Brain microvascular endothelial cell (primary cell): ENCODE measurements at regions not wholly inside any gene's neighbourhood (a gene's known extent, or its start where the extent isn't known, plus 50 kb on each side); places are given as distances from the start of the nearest gene placed in this dataset.

Source experiments
- DNase-seq: peaks from one replicate; pipeline ENCODE4 v3.0.0-alpha.2; 2020
- H3K27ac ChIP-seq: fragments of 250-450 bp; sonication (Bioruptor Pico); 2 replicates; pipeline ENCODE4 v1.5.1; 2020; ENCODE audit warnings: mild to moderate bottlenecking, moderate library complexity
- H3K27me3 ChIP-seq: fragments of 250-450 bp; sonication (Bioruptor Pico); replicated peaks from 2 replicates; pipeline ENCODE4 v1.5.1; 2020; ENCODE audit warnings: mild to moderate bottlenecking
- H3K36me3 ChIP-seq: fragments of 250-450 bp; sonication (Bioruptor Pico); replicated peaks from 2 replicates; pipeline ENCODE4 v1.5.1; 2020; ENCODE audit warnings: mild to moderate bottlenecking
- H3K4me3 ChIP-seq: 2 replicates; pipeline ENCODE4 v1.5.1; 2011; ENCODE audit warnings: low read depth, mild to moderate bottlenecking, control low read depth, low read length, moderate library complexity
- CTCF ChIP-seq: IDR thresholded peaks from 2 replicates; pipeline ENCODE4 v1.5.1; 2011; ENCODE audit warnings: low read depth, mild to moderate bottlenecking, moderate library complexity, low read length, control low read depth, inconsistent platforms; ENCODE audit errors: missing control alignments
- in situ Hi-C: cut with HindIII; loops from 2 replicates; pipeline ENCODE4 v1.10.0; 2017; ENCODE audit warnings: low sequenced_read_pairs, low pct_ligation_motif_present

- in situ Hi-C loops, result no loop called here
- DNase-seq, result no peak
- no peak for TF ChIP-seq CTCF
- Histone ChIP-seq H3K4me3 (no peak overlapping the region), H3K27ac (no peak overlapping the region), H3K27me3 (no peaks in the 10 kb centered on the region), H3K36me3 (no peaks in the 10 kb centered on the region)
These were observed 891.3 kb downstream of the TLE1 start for GRCh38 chr9:80797831-80798688.

GRCh38 chr9:80797101-80797829 is 892.1 kb downstream of the TLE1 start:
- no peak overlapping the region for H3K4me3 ChIP-seq
- no peak for TF ChIP-seq CTCF
- H3K36me3 ChIP-seq, result no peaks in the 10 kb centered on the region
- in situ Hi-C loops, result no loop called here
- H3K27me3 ChIP-seq, result no peaks in the 10 kb centered on the region
- no peak for DNase-seq
- no peak overlapping the region for H3K27ac ChIP-seq

DNA sequence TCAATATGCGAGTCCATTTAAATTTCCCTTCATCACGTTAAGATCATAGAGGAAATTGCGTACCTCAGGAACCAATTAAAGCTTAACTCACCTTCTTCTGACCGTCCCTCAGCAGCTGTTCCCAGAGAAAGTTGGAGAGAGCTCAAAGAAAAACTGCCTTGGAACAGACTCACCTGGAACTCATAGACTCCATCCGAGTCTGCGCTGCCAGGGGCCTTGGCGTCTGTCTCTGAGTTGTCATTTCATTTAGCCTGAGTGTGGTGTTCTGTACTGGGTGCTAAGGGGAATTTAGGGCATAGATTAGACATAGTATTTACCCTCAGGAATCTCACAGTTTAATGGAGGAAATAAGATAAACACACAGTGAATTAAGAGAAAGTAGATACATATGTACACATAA is 892.7 kb downstream of the TLE1 start:
- Histone ChIP-seq H3K36me3 (no peaks in the 10 kb centered on the region), H3K27ac (no peak overlapping the region), H3K4me3 (no peak overlapping the region), H3K27me3 (no peaks in the 10 kb centered on the region)
- TF ChIP-seq CTCF, result no peak
- in situ Hi-C loops, result no loop called here
- no peak for DNase-seq

- TF ChIP-seq CTCF, result no peak
- Histone ChIP-seq H3K27me3 (no peaks in the 10 kb centered on the region), H3K4me3 (no peak overlapping the region), H3K27ac (no peak overlapping the region), H3K36me3 (no peaks in the 10 kb centered on the region)
- no peak for DNase-seq
- in situ Hi-C loops, result no loop called here
These were observed 895.1 kb downstream of the TLE1 start for GRCh38 chr9:80794197-80794596.

DNA sequence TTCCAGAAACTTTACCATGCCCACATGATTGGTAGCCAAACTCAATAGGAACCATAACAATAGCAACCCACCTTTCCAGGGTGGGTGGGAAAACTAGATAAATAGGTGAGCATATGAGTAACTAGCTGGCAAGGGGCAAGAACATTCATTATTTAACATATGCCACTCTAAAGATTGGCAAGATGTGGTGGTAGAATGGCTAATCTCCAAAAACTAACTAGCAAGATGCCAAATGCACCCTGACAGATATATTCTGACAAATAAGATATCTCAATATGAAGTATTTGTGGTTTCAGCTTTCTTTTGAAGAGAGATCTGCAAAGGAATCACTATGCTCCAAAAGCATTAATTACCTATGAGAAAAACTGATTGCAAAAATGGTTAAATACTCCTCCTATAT is 895.6 kb downstream of the TLE1 start:
- Histone ChIP-seq H3K36me3 (no peaks in the 10 kb centered on the region), H3K27me3 (no peaks in the 10 kb centered on the region), H3K4me3 (no peak overlapping the region), H3K27ac (no peak overlapping the region)
- no peak for TF ChIP-seq CTCF
- DNase-seq, result no peak
- in situ Hi-C loops, result no loop called here
